Keratinocyte (primary cell): ENCODE measurements at regions not wholly inside any gene's neighbourhood (a gene's known extent, or its start where the extent isn't known, plus 50 kb on each side); places are given as distances from the start of the nearest gene placed in this dataset.

Experiments used
- CTCF ChIP-seq, 3 experiments: IDR thresholded peaks in 1 of 3; conservative IDR thresholded peaks in 1 of 3; optimal IDR thresholded peaks in 1 of 3; 2 replicates in 2 of 3; 3 replicates in 1 of 3; pipeline versions ENCODE3 to v1.5.1; 2011; ENCODE audit warnings: low read length in 3 of 3, mild to moderate bottlenecking in 3 of 3, moderate library complexity in 2 of 3, control low read depth in 1 of 3, inconsistent platforms in 1 of 3; ENCODE audit not compliant: insufficient read depth in 2 of 3; ENCODE audit errors: extremely low read depth in 1 of 3
- EZH2 ChIP-seq: IDR thresholded peaks from one replicate; pipeline ENCODE4 v1.6.1; 2012; ENCODE audit warnings: inconsistent platforms, mild to moderate bottlenecking, low read length, moderate library complexity

- TF ChIP-seq CTCF (optimal IDR thresholded peaks at IDR 0.05 in 1 of 3, IDR thresholded peaks at IDR 0.05 in 1 of 3, conservative IDR thresholded peaks at IDR 0.05 in 1 of 3; ENCODE audit: extremely low read depth in 1 of 3, insufficient read depth in 2 of 3, low read length in 3 of 3): no peak
- no peak for TF ChIP-seq EZH2
Observed at GRCh38 chr4:18880871-18881270, 859.3 kb upstream of the LCORL start.
